Endothelial cell of umbilical vein (primary cell): ENCODE measurements at regions not wholly inside any gene's neighbourhood (a gene's known extent, or its start where the extent isn't known, plus 50 kb on each side); places are given as distances from the start of the nearest gene placed in this dataset.

ENCODE experiments used
- BruUV-seq: library from RNA; stranded (reverse); fragments of 400-500 nt; replicated peaks from 2 replicates; lab custom pipeline; 2021; lab: Mats Ljungman, UMichigan
- CTCF ChIA-PET: fragments of 300-600, 350-600 bp; sonication (Branson Sonifier 250); formaldehyde crosslinking; loops from one replicate; lab custom pipeline; 2021; ENCODE audit warnings: antibody characterized with exemption, inconsistent platforms; lab: Charles Lee
- POLR2A ChIA-PET: fragments of 300-600, 350-600 bp; sonication (Branson Sonifier 250); formaldehyde crosslinking; loops from one replicate; lab custom pipeline; 2021; ENCODE audit warnings: antibody characterized with exemption, inconsistent platforms; lab: Charles Lee
- DNase-seq: peaks from one replicate; pipeline ENCODE4 v3.0.0-alpha.2; 2011; ENCODE audit warnings: low read depth, low spot score
- FAIRE-seq: peaks from 2 replicates; lab custom pipeline; 2011; peaks lifted over from hg19 to GRCh38; lab: Jason Lieb, UNC
- H2AFZ ChIP-seq: 2 replicates; pipeline ENCODE4 v1.6.0; 2012; ENCODE audit warnings: low read depth, low read length, control low read depth, inconsistent platforms
- H3K27ac ChIP-seq: 2 replicates; pipeline ENCODE4 v1.5.1; 2011; ENCODE audit warnings: low read depth, mild to moderate bottlenecking, control low read depth, low read length, moderate library complexity; ENCODE audit not compliant: insufficient read depth
- H3K27me3 ChIP-seq, 2 experiments: 2 replicates each; pipeline versions ENCODE4 v1.6.0 to v1.6.1; 2011; ENCODE audit warnings: low read length in 2 of 2, mixed read lengths in 1 of 2; ENCODE audit not compliant: control insufficient read depth in 2 of 2, insufficient read depth in 2 of 2
- H3K36me3 ChIP-seq, 2 experiments: 2 replicates in 1 of 2; 3 replicates in 1 of 2; pipeline ENCODE4 v1.5.1; 2011; ENCODE audit warnings: low read length in 2 of 2, mild to moderate bottlenecking in 1 of 2, moderate library complexity in 1 of 2; ENCODE audit not compliant: control insufficient read depth in 2 of 2, insufficient read depth in 2 of 2; ENCODE audit errors: extremely low read depth in 1 of 2
- H3K4me1 ChIP-seq: 3 replicates; pipeline ENCODE4 v1.5.1; 2011; ENCODE audit warnings: mild to moderate bottlenecking, low read length; ENCODE audit not compliant: control insufficient read depth, insufficient read depth; ENCODE audit errors: extremely low read depth
- H3K4me2 ChIP-seq: 2 replicates; pipeline ENCODE4 v1.6.1; 2011; ENCODE audit warnings: low read length, control low read depth, mixed read lengths; ENCODE audit not compliant: insufficient read depth
- H3K4me3 ChIP-seq, 3 experiments: fragments of 200-600 bp in 1 of 3; sonication (generic), shearing (Covaris generic) in 1 of 3; replicated peaks in 1 of 3; 2 replicates each; pipeline ENCODE4 v1.5.1; 2011 to 2016; ENCODE audit warnings: control low read depth in 3 of 3, low read length in 3 of 3, mild to moderate bottlenecking in 2 of 3, inconsistent platforms in 1 of 3, low read depth in 1 of 3, moderate library complexity in 1 of 3; ENCODE audit not compliant: insufficient read depth in 1 of 3
- H3K79me2 ChIP-seq: 2 replicates; pipeline ENCODE4 v1.6.0; 2012; ENCODE audit warnings: low read length, inconsistent platforms; ENCODE audit not compliant: control insufficient read depth, insufficient read depth
- H3K9ac ChIP-seq: replicated peaks from 2 replicates; pipeline ENCODE3; 2011; ENCODE audit warnings: low read length, control low read depth; ENCODE audit not compliant: insufficient read depth; ENCODE audit errors: extremely low read depth
- H3K9me1 ChIP-seq: replicated peaks from 3 replicates; pipeline ENCODE4 v1.6.0; 2011; ENCODE audit warnings: mild to moderate bottlenecking, low read length; ENCODE audit not compliant: control insufficient read depth, insufficient read depth; ENCODE audit errors: extremely low read depth
- H3K9me3 ChIP-seq: replicated peaks from 2 replicates; pipeline ENCODE4 v1.5.1; 2012; ENCODE audit warnings: low read length, inconsistent platforms; ENCODE audit not compliant: control insufficient read depth, insufficient read depth
- H4K20me1 ChIP-seq: replicated peaks from 2 replicates; pipeline ENCODE3; 2011; ENCODE audit warnings: mild to moderate bottlenecking, low read length; ENCODE audit not compliant: control insufficient read depth, insufficient read depth; ENCODE audit errors: extremely low read depth
- EZH2 ChIP-seq: IDR thresholded peaks from 2 replicates; pipeline ENCODE4 v1.6.1; 2012; ENCODE audit warnings: borderline replicate concordance, low read depth, mild to moderate bottlenecking, moderate library complexity, low read length, inconsistent platforms; ENCODE audit not compliant: severe bottlenecking
- FOS ChIP-seq: IDR thresholded peaks from 2 replicates; pipeline ENCODE4 v1.6.1; 2011; ENCODE audit warnings: mild to moderate bottlenecking, low read length, moderate library complexity, borderline replicate concordance; ENCODE audit not compliant: insufficient read depth
- MYC ChIP-seq: IDR thresholded peaks from one replicate; pipeline ENCODE4 v1.6.1; 2011; ENCODE audit warnings: mild to moderate bottlenecking, low read depth, low read length
- POLR2A ChIP-seq: IDR thresholded peaks from 2 replicates; pipeline ENCODE4 v1.6.1; 2012; ENCODE audit warnings: low read depth, mild to moderate bottlenecking, control low read depth, low read length
- POLR2AphosphoS5 ChIP-seq: IDR thresholded peaks from 2 replicates; pipeline ENCODE4 v1.6.1; 2012; ENCODE audit warnings: low read depth, mild to moderate bottlenecking, control low read depth, low read length, moderate library complexity; ENCODE audit not compliant: insufficient read depth
- dilution Hi-C: fragments of 300-500 bp; cut with MboI; formaldehyde crosslinking; loops from one replicate; pipeline ENCODE4 v1.15.0; 2019; ENCODE audit warnings: low sequenced_read_pairs; ENCODE audit not compliant: extremely low pct_ligation_motif_present
- intact Hi-C: fragments of 100-400 bp; cut with micrococcal nuclease; formaldehyde crosslinking; loops from one replicate; pipeline ENCODE4 v1.10.0; 2022
- TF ChIP-seq, protein P1 (sequence below), 2 donors: IDR thresholded peaks; 1 replicate in 1 of 2; 2 replicates in 1 of 2; pipeline ENCODE4 v1.5.1; 2011; ENCODE audit warnings: low read length in 2 of 2, mild to moderate bottlenecking in 2 of 2, moderate library complexity in 2 of 2, control low read depth in 1 of 2, inconsistent platforms in 1 of 2, low read depth in 1 of 2; ENCODE audit not compliant: insufficient read depth in 1 of 2; ENCODE audit errors: extremely low read depth in 1 of 2
- TF ChIP-seq, protein P2 (sequence below): IDR thresholded peaks from 2 replicates; pipeline ENCODE4 v1.6.1; 2011; ENCODE audit not compliant: insufficient read depth, insufficient read length

DNA sequence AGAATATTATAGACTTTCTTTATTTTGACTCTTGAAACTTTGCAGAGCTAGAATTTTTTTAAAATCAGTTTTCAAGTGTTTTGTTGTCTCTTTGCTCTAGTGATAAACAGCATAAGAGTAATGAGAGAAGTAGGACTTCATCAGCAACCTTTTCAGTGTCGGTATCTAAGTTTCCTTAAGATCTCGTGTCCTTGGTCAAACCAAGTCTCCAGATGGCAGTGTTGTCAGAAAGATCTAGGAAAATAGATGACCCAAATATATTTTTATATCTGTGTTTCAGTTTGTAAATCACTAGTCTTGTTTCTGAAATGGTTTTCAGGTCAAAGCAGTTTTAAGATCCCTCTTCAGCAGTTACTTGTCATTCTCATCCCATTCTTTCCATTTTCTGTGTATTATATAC lies 438.3 kb downstream of the RAPGEF2 start:
- H3K4me2 ChIP-seq, result no peak overlapping the region
- no peaks in the 10 kb centered on the region for H3K36me3 ChIP-seq
- H2AFZ ChIP-seq, result no peak overlapping the region
- H3K27me3 ChIP-seq, result peaks cover 11 to 30% of the 10 kb centered on the region in 2 experiments
- H4K20me1 ChIP-seq, result no peaks in the 10 kb centered on the region
- dilution Hi-C loops, result no loop called here
- DNase-seq (no peak), FAIRE-seq (peak; percentile 4)
- H3K4me1 ChIP-seq, result no peaks in the 10 kb centered on the region
- intact Hi-C loops, result no loop called here
- H3K4me3 ChIP-seq, result no peak overlapping the region
- H3K27ac ChIP-seq, result no peak overlapping the region
- BruUV-seq, result no TSS peak
- no peak overlapping the region for H3K9ac ChIP-seq
- CTCF ChIA-PET, result no interaction called here
- no peaks in the 10 kb centered on the region for H3K9me3 ChIP-seq
- H3K9me1 ChIP-seq, result no peaks in the 10 kb centered on the region
- TF ChIP-seq FOS (no peak), EZH2 (no peak), POLR2AphosphoS5 (no peak), MYC (no peak), POLR2A (no peak)
- TF ChIP-seq, protein P1, sequence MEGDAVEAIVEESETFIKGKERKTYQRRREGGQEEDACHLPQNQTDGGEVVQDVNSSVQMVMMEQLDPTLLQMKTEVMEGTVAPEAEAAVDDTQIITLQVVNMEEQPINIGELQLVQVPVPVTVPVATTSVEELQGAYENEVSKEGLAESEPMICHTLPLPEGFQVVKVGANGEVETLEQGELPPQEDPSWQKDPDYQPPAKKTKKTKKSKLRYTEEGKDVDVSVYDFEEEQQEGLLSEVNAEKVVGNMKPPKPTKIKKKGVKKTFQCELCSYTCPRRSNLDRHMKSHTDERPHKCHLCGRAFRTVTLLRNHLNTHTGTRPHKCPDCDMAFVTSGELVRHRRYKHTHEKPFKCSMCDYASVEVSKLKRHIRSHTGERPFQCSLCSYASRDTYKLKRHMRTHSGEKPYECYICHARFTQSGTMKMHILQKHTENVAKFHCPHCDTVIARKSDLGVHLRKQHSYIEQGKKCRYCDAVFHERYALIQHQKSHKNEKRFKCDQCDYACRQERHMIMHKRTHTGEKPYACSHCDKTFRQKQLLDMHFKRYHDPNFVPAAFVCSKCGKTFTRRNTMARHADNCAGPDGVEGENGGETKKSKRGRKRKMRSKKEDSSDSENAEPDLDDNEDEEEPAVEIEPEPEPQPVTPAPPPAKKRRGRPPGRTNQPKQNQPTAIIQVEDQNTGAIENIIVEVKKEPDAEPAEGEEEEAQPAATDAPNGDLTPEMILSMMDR (IDR thresholded peaks at IDR 0.05; ENCODE audit: extremely low read depth in 1 of 2, insufficient read depth in 1 of 2, low read depth in 1 of 2, low read length in 2 of 2), result no peak
- TF ChIP-seq, protein P2, sequence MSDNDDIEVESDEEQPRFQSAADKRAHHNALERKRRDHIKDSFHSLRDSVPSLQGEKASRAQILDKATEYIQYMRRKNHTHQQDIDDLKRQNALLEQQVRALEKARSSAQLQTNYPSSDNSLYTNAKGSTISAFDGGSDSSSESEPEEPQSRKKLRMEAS, result no peak
- POLR2A ChIA-PET, result no interaction called here
- no peaks in the 10 kb centered on the region for H3K79me2 ChIP-seq
